Esophagus muscularis mucosa (tissue), 3 donors: ENCODE measurements at regions not wholly inside any gene's neighbourhood (a gene's known extent, or its start where the extent isn't known, plus 50 kb on each side); places are given as distances from the start of the nearest gene placed in this dataset.
"Not testable (repeated sequence)": the region's sequence is repeated elsewhere in the genome, so short reads cannot be mapped to it uniquely, and the experiment has no call there.

ENCODE experiments used
- POLR2AphosphoS5 ChIP-seq, 2 donors: sonication (generic); formaldehyde crosslinking; IDR thresholded peaks; one replicate each; pipeline ENCODE4 v1.6.1; 2017; ENCODE audit warnings: antibody characterized with exemption in 2 of 2
- TF ChIP-seq, protein P1 (sequence below), 3 experiments: fragments of 200-600 bp in 2 of 3; fragments of 450-650 bp in 1 of 3; sonication (generic) in 2 of 3; IDR thresholded peaks; one replicate each; pipeline ENCODE4 v1.5.1; 2017 to 2019; ENCODE audit warnings: antibody characterized with exemption in 3 of 3, mild to moderate bottlenecking in 2 of 3, moderate library complexity in 1 of 3

- TF ChIP-seq POLR2AphosphoS5 (IDR thresholded peaks at IDR 0.05) = not testable (repeated sequence)
- TF ChIP-seq, protein P1, sequence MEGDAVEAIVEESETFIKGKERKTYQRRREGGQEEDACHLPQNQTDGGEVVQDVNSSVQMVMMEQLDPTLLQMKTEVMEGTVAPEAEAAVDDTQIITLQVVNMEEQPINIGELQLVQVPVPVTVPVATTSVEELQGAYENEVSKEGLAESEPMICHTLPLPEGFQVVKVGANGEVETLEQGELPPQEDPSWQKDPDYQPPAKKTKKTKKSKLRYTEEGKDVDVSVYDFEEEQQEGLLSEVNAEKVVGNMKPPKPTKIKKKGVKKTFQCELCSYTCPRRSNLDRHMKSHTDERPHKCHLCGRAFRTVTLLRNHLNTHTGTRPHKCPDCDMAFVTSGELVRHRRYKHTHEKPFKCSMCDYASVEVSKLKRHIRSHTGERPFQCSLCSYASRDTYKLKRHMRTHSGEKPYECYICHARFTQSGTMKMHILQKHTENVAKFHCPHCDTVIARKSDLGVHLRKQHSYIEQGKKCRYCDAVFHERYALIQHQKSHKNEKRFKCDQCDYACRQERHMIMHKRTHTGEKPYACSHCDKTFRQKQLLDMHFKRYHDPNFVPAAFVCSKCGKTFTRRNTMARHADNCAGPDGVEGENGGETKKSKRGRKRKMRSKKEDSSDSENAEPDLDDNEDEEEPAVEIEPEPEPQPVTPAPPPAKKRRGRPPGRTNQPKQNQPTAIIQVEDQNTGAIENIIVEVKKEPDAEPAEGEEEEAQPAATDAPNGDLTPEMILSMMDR (IDR thresholded peaks at IDR 0.05) = not testable (repeated sequence)
These were observed 187.7 kb upstream of the KCNH7 start for GRCh38 chr2:163026136-163026775.
